Gastroesophageal sphincter (tissue), 4 donors: ENCODE measurements at regions not wholly inside any gene's neighbourhood (a gene's known extent, or its start where the extent isn't known, plus 50 kb on each side); places are given as distances from the start of the nearest gene placed in this dataset.

Source experiments
- ATAC-seq: fragments of 150-250 bp; one replicate; pipeline ENCODE4 v1.9.1; 2016; ENCODE audit warnings: mild to moderate bottlenecking, moderate library complexity
- H3K27ac ChIP-seq, 4 donors: fragments of 200-600 bp; sonication (generic) in 3 of 4; 1 replicate in 3 of 4; 2 replicates in 1 of 4; pipeline ENCODE4 v1.5.1; 2016 to 2019
- H3K27me3 ChIP-seq: fragments of 200-600 bp; sonication (generic); one replicate; pipeline ENCODE4 v1.5.1; 2019
- H3K36me3 ChIP-seq, 2 donors: fragments of 200-600 bp; sonication (generic); one replicate each; pipeline ENCODE4 v1.5.1; 2019; ENCODE audit warnings: control low read depth in 1 of 2
- H3K4me1 ChIP-seq, 3 donors: fragments of 200-600 bp; sonication (generic); 1 replicate in 2 of 3; 2 replicates in 1 of 3; pipeline ENCODE4 v1.5.1; 2016 to 2019; ENCODE audit warnings: control low read depth in 2 of 3
- H3K4me3 ChIP-seq, 2 donors: fragments of 200-600 bp; sonication (generic); one replicate each; pipeline ENCODE4 v1.5.1; 2019; ENCODE audit warnings: mild to moderate bottlenecking in 1 of 2, moderate library complexity in 1 of 2
- H3K9me3 ChIP-seq, 3 donors: fragments of 200-600 bp; sonication (generic); one replicate each; pipeline ENCODE4 v1.5.1; 2017 to 2019; ENCODE audit warnings: control low read depth in 2 of 3
- EP300 ChIP-seq: sonication (generic); formaldehyde crosslinking; IDR thresholded peaks from one replicate; pipeline ENCODE4 v1.6.1; 2017; ENCODE audit warnings: antibody characterized with exemption, mild to moderate bottlenecking
- POLR2A ChIP-seq, 2 donors: fragments of 450-650 bp; IDR thresholded peaks; one replicate each; pipeline ENCODE4 v1.6.1; 2017; ENCODE audit warnings: antibody characterized with exemption in 2 of 2, mild to moderate bottlenecking in 2 of 2, moderate library complexity in 1 of 2
- POLR2AphosphoS5 ChIP-seq: sonication (generic); formaldehyde crosslinking; IDR thresholded peaks from one replicate; pipeline ENCODE4 v1.6.1; 2017; ENCODE audit warnings: antibody characterized with exemption
- WGBS, 2 donors: methylation state at CpG; one replicate each; pipeline ENCODE4 v1.1.5; 2018; ENCODE audit warnings: low coverage in 1 of 2; 5-methylcytosine and 5-hydroxymethylcytosine counted together
- TF ChIP-seq, protein P1 (sequence below), 4 experiments: fragments of 200-600 bp in 2 of 4; fragments of 450-650 bp in 2 of 4; sonication (generic) in 1 of 4; IDR thresholded peaks; one replicate each; pipeline ENCODE4 v1.5.1; 2017 to 2019; ENCODE audit warnings: antibody characterized with exemption in 4 of 4, mild to moderate bottlenecking in 2 of 4, moderate library complexity in 2 of 4

- Histone ChIP-seq H3K27ac (no peak overlapping the region), H3K27me3 (no peaks in the 10 kb centered on the region), H3K9me3 (no peaks in the 10 kb centered on the region), H3K36me3 (no peaks in the 10 kb centered on the region), H3K4me3 (no peak overlapping the region), H3K4me1 (peaks cover 0 to 7% (median 0%) of the 10 kb centered on the region in 3 donors)
- no peak for ATAC-seq
- TF ChIP-seq POLR2A (IDR thresholded peaks at IDR 0.05) = no peak
- no peak for TF ChIP-seq POLR2AphosphoS5
- TF ChIP-seq, protein P1, sequence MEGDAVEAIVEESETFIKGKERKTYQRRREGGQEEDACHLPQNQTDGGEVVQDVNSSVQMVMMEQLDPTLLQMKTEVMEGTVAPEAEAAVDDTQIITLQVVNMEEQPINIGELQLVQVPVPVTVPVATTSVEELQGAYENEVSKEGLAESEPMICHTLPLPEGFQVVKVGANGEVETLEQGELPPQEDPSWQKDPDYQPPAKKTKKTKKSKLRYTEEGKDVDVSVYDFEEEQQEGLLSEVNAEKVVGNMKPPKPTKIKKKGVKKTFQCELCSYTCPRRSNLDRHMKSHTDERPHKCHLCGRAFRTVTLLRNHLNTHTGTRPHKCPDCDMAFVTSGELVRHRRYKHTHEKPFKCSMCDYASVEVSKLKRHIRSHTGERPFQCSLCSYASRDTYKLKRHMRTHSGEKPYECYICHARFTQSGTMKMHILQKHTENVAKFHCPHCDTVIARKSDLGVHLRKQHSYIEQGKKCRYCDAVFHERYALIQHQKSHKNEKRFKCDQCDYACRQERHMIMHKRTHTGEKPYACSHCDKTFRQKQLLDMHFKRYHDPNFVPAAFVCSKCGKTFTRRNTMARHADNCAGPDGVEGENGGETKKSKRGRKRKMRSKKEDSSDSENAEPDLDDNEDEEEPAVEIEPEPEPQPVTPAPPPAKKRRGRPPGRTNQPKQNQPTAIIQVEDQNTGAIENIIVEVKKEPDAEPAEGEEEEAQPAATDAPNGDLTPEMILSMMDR (IDR thresholded peaks at IDR 0.05) = no peak
- TF ChIP-seq EP300 = no peak
- 46 to 86% methylated on average over 1 of the region's 2 CpGs for WGBS, 2 donors
Observed at GRCh38 chr4:15143551-15143950, 141.3 kb downstream of the CPEB2 start.

DNA sequence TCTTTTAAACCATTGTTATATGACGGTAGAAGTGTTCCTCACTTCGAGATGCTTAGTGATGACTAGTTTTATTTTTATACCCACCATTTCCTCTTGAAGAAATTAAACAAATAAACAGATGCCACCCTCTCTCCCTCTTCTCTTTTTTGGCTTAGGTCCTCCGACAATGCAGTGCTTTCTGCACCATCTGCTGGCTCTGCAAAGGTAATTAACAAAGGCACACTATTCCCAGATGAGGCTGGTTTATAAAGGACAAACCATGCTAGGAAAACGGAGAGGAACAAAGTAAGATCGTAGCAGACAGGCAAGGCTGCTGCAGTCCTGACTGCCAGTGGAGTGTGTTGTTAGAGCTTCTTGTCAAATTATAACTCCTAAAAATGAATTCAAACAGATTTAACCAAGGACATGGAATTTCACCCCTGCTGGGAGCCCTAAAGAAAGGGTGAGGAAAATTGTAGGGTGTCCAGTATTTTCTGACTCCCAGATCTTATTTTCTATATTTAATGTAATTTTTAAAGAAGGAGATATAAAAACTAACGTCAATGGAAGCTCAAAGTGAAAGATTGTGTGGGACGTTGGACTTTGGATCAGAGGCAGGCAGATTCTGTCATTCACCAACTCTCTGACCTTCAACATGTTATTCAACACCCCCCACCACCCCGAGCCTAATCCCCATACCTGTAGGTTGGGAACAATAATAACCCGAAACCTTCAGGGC lies 142.1 kb downstream of the CPEB2 start:
- 52 to 79% methylated on average over 6 to 9 of the region's 9 CpGs for WGBS, 2 donors
- peaks cover 2 to 15% (median 4%) of the 10 kb centered on the region in 3 donors for H3K4me1 ChIP-seq
- no peaks in the 10 kb centered on the region for H3K9me3 ChIP-seq
- H3K27me3 ChIP-seq = no peaks in the 10 kb centered on the region
- no peak overlapping the region for H3K4me3 ChIP-seq
- no peak for ATAC-seq
- no peak overlapping the region for H3K27ac ChIP-seq
- H3K36me3 ChIP-seq = no peaks in the 10 kb centered on the region
- TF ChIP-seq POLR2A (IDR thresholded peaks at IDR 0.05) (no peak), EP300 (no peak), POLR2AphosphoS5 (no peak)
- TF ChIP-seq, protein P1 (IDR thresholded peaks at IDR 0.05) = no peak

GRCh38 chr4:15144967-15145295 lies 142.7 kb downstream of the CPEB2 start:
- Histone ChIP-seq H3K4me1 (peaks cover 5 to 20% (median 8%) of the 10 kb centered on the region in 3 donors), H3K4me3 (no peak overlapping the region), H3K36me3 (no peaks in the 10 kb centered on the region), H3K27me3 (no peaks in the 10 kb centered on the region), H3K27ac (no peak overlapping the region), H3K9me3 (no peaks in the 10 kb centered on the region)
- ATAC-seq = no peak
- WGBS, 2 donors = 97 to 98% methylated on average over 5 to 7 of the region's 7 CpGs
- TF ChIP-seq POLR2AphosphoS5 (no peak), POLR2A (IDR thresholded peaks at IDR 0.05) (no peak), EP300 (no peak)
- TF ChIP-seq, protein P1 (IDR thresholded peaks at IDR 0.05) = no peak

DNA sequence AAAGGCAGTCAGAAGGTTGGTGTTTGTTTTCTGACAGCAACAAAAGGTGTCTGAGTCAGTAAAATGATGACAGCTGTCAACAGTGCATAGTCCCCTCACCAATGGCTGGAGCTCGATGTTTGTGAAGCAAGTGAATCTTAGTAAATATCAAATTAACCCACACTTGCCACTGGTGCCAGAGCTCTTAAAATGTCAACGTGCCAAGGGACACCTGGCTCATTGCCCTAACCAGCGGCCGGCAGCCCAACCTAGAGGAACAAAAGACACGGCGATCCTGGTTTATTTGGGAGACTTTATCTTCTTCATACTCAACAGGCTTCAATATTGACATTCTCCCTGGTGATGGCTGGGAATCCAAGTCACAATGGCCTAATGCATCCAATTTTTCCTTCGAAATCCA lies 143.4 kb downstream of the CPEB2 start:
- TF ChIP-seq POLR2AphosphoS5 (no peak), EP300 (no peak)
- no peak overlapping the region for H3K4me3 ChIP-seq
- no peaks in the 10 kb centered on the region for H3K36me3 ChIP-seq
- peaks cover 5 to 28% (median 10%) of the 10 kb centered on the region in 3 donors for H3K4me1 ChIP-seq
- H3K27me3 ChIP-seq = no peaks in the 10 kb centered on the region
- no peak for ATAC-seq
- H3K9me3 ChIP-seq = no peaks in the 10 kb centered on the region
- H3K27ac ChIP-seq = no peak overlapping the region
- WGBS, 2 donors = 70 to 85% methylated on average over 2 to 4 of the region's 7 CpGs

DNA sequence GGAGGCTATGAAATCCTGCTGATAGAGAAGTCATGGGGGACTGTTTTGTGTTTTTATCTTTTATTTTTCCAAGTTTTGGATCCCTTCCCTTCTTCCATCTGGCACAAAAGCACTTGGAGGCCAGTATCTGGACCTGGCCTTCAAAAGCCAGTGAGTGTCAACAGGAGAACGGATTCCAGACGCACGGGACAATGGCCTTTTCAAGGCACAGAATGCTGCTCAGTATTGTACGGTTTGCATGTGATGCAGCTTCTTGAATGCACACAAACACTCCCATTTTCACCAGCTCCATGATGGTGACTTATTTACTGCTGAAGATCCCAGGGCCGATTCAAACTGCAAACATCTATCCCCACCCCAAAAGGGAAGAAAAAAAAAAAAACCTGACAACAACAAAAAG lies 145.4 kb downstream of the CPEB2 start:
- no peak overlapping the region for H3K4me3 ChIP-seq
- 51 to 57% methylated on average over 1 to 5 of the region's 5 CpGs for WGBS, 2 donors
- no peaks in the 10 kb centered on the region for H3K36me3 ChIP-seq
- TF ChIP-seq EP300 (no peak), POLR2A (IDR thresholded peaks at IDR 0.05) (no peak), POLR2AphosphoS5 (no peak)
- TF ChIP-seq, protein P1 (IDR thresholded peaks at IDR 0.05) = no peak
- H3K27ac ChIP-seq = no peak overlapping the region
- H3K4me1 ChIP-seq = peaks cover 5 to 29% (median 10%) of the 10 kb centered on the region in 3 donors
- H3K27me3 ChIP-seq = no peaks in the 10 kb centered on the region
- no peaks in the 10 kb centered on the region for H3K9me3 ChIP-seq
- ATAC-seq = no peak
